Prostate gland (tissue), 2 donors: ENCODE measurements at regions not wholly inside any gene's neighbourhood (a gene's known extent, or its start where the extent isn't known, plus 50 kb on each side); places are given as distances from the start of the nearest gene placed in this dataset.

Source experiments
- POLR2A ChIP-seq: fragments of 450-650 bp; IDR thresholded peaks from one replicate; pipeline ENCODE4 v1.6.1; 2016; ENCODE audit warnings: antibody characterized with exemption, mild to moderate bottlenecking
- TF ChIP-seq, protein P1 (sequence below), 4 experiments: fragments of 200-600 bp in 2 of 4; fragments of 450-650 bp in 2 of 4; sonication (generic) in 2 of 4; IDR thresholded peaks; 1 replicate in 3 of 4; 2 replicates in 1 of 4; pipeline ENCODE4 v1.5.1; 2016 to 2019; ENCODE audit warnings: antibody characterized with exemption in 4 of 4, mild to moderate bottlenecking in 2 of 4, moderate library complexity in 2 of 4

GRCh38 chr16:86751076-86752030 is 173.0 kb downstream of the FOXL1 start:
- TF ChIP-seq, protein P1, sequence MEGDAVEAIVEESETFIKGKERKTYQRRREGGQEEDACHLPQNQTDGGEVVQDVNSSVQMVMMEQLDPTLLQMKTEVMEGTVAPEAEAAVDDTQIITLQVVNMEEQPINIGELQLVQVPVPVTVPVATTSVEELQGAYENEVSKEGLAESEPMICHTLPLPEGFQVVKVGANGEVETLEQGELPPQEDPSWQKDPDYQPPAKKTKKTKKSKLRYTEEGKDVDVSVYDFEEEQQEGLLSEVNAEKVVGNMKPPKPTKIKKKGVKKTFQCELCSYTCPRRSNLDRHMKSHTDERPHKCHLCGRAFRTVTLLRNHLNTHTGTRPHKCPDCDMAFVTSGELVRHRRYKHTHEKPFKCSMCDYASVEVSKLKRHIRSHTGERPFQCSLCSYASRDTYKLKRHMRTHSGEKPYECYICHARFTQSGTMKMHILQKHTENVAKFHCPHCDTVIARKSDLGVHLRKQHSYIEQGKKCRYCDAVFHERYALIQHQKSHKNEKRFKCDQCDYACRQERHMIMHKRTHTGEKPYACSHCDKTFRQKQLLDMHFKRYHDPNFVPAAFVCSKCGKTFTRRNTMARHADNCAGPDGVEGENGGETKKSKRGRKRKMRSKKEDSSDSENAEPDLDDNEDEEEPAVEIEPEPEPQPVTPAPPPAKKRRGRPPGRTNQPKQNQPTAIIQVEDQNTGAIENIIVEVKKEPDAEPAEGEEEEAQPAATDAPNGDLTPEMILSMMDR (IDR thresholded peaks at IDR 0.05): no peak
- no peak for TF ChIP-seq POLR2A
